Prostate gland (tissue), 2 donors: ENCODE measurements at regions not wholly inside any gene's neighbourhood (a gene's known extent, or its start where the extent isn't known, plus 50 kb on each side); places are given as distances from the start of the nearest gene placed in this dataset.

ENCODE experiments used
- DNase-seq: peaks from one replicate; pipeline ENCODE4 v3.0.0-alpha.2; 2019; ENCODE audit warnings: low spot score
- H3K27ac ChIP-seq, 2 donors: fragments of 200-600 bp; sonication (generic); 2 replicates each; pipeline ENCODE4 v1.5.1; 2017 to 2019
- H3K27me3 ChIP-seq: fragments of 200-600 bp; sonication (generic); replicated peaks from 2 replicates; pipeline ENCODE4 v1.5.1; 2019; ENCODE audit not compliant: insufficient read depth
- H3K36me3 ChIP-seq, 2 donors: fragments of 200-600 bp; sonication (generic); 1 replicate in 1 of 2; 2 replicates in 1 of 2; pipeline versions ENCODE4 v1.5.1 to v1.8.1; 2017 to 2019
- H3K4me1 ChIP-seq: fragments of 200-600 bp; sonication (generic); replicated peaks from 2 replicates; pipeline ENCODE4 v1.5.1; 2019
- H3K4me3 ChIP-seq, 2 donors: fragments of 200-600 bp; sonication (generic); 2 replicates each; pipeline ENCODE4 v1.5.1; 2017 to 2019
- H3K9me3 ChIP-seq: fragments of 200-600 bp; sonication (generic); 2 replicates; pipeline ENCODE4 v1.5.1; 2017
- POLR2A ChIP-seq: fragments of 450-650 bp; IDR thresholded peaks from one replicate; pipeline ENCODE4 v1.6.1; 2016; ENCODE audit warnings: antibody characterized with exemption, mild to moderate bottlenecking
- POLR2AphosphoS5 ChIP-seq: sonication (generic); formaldehyde crosslinking; IDR thresholded peaks from one replicate; pipeline ENCODE4 v1.6.1; 2017; ENCODE audit warnings: antibody characterized with exemption
- WGBS: methylation state at CpG from one replicate; pipeline ENCODE4 v1.1.5; 2018; 5-methylcytosine and 5-hydroxymethylcytosine counted together
- intact Hi-C: fragments of 100-400 bp; cut with DNase I; formaldehyde crosslinking; loops from one replicate; pipeline ENCODE4 v1.14.2; 2022
- TF ChIP-seq, protein P1 (sequence below), 4 experiments: fragments of 200-600 bp in 2 of 4; fragments of 450-650 bp in 2 of 4; sonication (generic) in 2 of 4; IDR thresholded peaks; 1 replicate in 3 of 4; 2 replicates in 1 of 4; pipeline ENCODE4 v1.5.1; 2016 to 2019; ENCODE audit warnings: antibody characterized with exemption in 4 of 4, mild to moderate bottlenecking in 2 of 4, moderate library complexity in 2 of 4

DNA sequence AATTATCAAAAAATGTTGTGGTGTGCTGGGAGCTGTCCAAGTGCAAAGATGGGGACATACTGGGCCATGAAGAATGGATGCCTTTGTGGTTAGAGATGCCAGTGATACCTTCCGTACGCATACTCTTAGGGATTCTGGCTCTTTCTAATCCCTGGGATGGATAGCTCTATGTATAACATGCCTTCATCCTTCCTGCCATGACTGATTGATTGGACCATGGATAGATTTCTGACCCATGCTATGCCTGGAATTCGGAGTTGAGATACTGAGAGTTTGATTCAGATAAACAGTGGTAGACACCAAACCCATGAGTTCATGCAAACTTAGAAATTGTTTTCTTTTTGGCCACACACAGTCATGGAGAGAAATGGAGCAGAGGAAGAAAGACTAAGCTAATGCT lies 147.2 kb upstream of the WDFY3 start:
- no peak overlapping the region for H3K4me3 ChIP-seq
- intact Hi-C loops: no loop called here
- 96% methylated on average over 3 of the region's 3 CpGs for WGBS
- H3K36me3 ChIP-seq: no peaks in the 10 kb centered on the region
- no peak overlapping the region for H3K27ac ChIP-seq
- TF ChIP-seq, protein P1, sequence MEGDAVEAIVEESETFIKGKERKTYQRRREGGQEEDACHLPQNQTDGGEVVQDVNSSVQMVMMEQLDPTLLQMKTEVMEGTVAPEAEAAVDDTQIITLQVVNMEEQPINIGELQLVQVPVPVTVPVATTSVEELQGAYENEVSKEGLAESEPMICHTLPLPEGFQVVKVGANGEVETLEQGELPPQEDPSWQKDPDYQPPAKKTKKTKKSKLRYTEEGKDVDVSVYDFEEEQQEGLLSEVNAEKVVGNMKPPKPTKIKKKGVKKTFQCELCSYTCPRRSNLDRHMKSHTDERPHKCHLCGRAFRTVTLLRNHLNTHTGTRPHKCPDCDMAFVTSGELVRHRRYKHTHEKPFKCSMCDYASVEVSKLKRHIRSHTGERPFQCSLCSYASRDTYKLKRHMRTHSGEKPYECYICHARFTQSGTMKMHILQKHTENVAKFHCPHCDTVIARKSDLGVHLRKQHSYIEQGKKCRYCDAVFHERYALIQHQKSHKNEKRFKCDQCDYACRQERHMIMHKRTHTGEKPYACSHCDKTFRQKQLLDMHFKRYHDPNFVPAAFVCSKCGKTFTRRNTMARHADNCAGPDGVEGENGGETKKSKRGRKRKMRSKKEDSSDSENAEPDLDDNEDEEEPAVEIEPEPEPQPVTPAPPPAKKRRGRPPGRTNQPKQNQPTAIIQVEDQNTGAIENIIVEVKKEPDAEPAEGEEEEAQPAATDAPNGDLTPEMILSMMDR (IDR thresholded peaks at IDR 0.05): no peak
- TF ChIP-seq POLR2AphosphoS5: no peak
- no peak for TF ChIP-seq POLR2A
- DNase-seq: no peak
- H3K4me1 ChIP-seq: no peaks in the 10 kb centered on the region
- no peaks in the 10 kb centered on the region for H3K9me3 ChIP-seq
- H3K27me3 ChIP-seq: no peaks in the 10 kb centered on the region

DNA sequence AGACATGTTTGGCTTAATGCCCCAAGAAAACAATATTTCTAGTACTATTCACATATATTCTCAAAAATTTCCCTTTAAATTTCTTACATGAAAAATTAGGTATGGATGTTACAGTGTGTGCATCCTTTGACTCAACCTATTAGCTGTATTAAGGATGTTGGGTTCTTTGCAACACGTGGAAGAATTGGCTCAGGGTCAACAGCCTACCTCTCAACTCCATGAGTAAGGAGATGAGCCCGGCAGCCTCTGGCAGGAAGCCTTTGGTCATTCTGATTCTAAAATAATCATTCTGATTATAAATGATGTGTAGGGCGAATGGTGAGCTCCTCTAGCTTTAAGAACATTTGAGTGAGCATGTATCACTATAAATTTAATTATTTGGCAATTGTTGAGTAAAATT lies 148.0 kb upstream of the WDFY3 start:
- WGBS: 66% methylated on average over 3 of the region's 3 CpGs
- no peak for DNase-seq

DNA sequence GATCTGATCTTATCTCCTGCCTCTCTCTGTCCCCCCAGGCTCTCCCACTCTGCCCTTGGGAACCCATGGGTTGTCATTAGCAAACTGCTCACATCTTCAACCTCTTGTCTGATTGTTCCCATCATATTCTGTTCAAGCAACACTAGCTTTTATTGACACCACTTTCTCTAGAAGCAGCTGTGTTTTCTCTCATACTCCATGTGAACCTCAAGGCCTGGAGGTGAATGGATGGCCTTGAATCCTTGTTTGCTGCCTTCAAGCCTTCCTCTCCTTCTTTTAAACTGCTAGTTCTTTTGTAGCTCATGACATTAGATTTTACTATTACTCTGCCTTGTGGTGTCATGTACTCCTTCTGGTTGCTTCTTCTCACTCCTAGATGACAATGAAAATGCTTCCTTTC lies 149.5 kb upstream of the WDFY3 start:
- H3K27me3 ChIP-seq: no peaks in the 10 kb centered on the region
- TF ChIP-seq POLR2A (no peak), POLR2AphosphoS5 (no peak)
- TF ChIP-seq, protein P1 (IDR thresholded peaks at IDR 0.05): no peak
- H3K4me3 ChIP-seq: no peak overlapping the region
- H3K9me3 ChIP-seq: no peaks in the 10 kb centered on the region
- no peak for DNase-seq
- intact Hi-C loops: no loop called here
- no peaks in the 10 kb centered on the region for H3K4me1 ChIP-seq
- no peaks in the 10 kb centered on the region for H3K36me3 ChIP-seq
- H3K27ac ChIP-seq: no peak overlapping the region

More for the DNA sequence above, 148.0 kb upstream of the WDFY3 start:
- intact Hi-C loops: no loop called here
- H3K27ac ChIP-seq: no peak overlapping the region
- TF ChIP-seq, protein P1 (IDR thresholded peaks at IDR 0.05): no peak
- TF ChIP-seq POLR2A (no peak), POLR2AphosphoS5 (no peak)
- no peaks in the 10 kb centered on the region for H3K36me3 ChIP-seq
- H3K4me3 ChIP-seq: no peak overlapping the region
- no peaks in the 10 kb centered on the region for H3K27me3 ChIP-seq
- H3K9me3 ChIP-seq: no peaks in the 10 kb centered on the region
- H3K4me1 ChIP-seq: no peaks in the 10 kb centered on the region

DNA sequence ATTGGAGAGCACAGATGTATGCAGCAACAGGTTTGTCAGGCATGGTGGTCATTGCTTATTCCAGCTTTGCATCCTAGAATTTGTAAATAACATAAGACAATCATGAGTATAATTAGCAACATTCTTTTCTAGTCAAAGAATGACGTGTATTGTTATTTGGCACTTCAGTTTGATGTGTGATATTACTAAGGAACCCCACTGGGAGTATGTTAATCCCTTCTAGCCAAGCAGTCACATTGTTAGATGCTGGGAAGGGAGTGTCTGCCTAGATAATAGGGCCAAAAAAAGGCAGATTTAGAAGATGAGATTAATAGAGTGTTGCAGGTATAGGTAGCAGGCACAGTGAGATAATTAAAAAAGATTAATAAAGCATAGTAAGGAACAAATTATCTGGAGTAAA lies 159.2 kb upstream of the WDFY3 start:
- intact Hi-C loops: no loop called here
- no peaks in the 10 kb centered on the region for H3K27me3 ChIP-seq
- no peak overlapping the region for H3K4me3 ChIP-seq
- H3K4me1 ChIP-seq: no peaks in the 10 kb centered on the region
- no peaks in the 10 kb centered on the region for H3K9me3 ChIP-seq
- no peaks in the 10 kb centered on the region for H3K36me3 ChIP-seq
- TF ChIP-seq POLR2AphosphoS5: no peak
- TF ChIP-seq POLR2A: no peak
- TF ChIP-seq, protein P1 (IDR thresholded peaks at IDR 0.05): no peak
- WGBS: 60% methylated on average over 1 of the region's 1 CpG
- DNase-seq: no peak
- H3K27ac ChIP-seq: no peak overlapping the region

DNA sequence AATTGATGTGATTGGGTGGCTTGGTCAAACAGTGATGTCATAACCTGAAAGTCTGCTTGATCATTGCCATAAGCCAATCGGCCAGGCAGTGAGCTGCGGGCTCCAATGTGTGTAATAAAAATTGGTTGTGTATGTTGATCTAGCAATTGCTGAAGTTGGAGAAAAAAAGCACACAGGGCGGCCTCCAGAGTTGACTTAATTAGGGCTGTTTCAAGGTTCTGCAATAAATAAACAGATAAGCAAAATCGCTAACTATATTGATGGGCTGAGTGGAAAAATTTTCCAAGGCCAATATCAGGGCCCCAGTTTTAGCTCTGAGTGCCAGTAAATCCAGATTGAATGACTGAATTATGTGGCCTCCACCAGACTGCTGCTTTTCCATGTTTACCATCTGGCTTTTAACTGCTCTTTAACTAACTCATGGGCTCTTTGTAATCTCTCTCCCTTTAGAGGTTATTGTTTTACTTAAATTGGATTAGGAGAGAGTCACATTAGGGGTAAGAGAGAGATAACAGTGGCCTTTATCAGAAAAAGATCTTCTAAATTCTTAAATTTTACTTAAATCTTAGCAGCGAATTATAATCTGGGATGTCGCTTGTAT lies 160.6 kb upstream of the WDFY3 start:
- WGBS: 86% methylated on average over 6 of the region's 6 CpGs
- Histone ChIP-seq H3K36me3 (no peaks in the 10 kb centered on the region), H3K9me3 (no peaks in the 10 kb centered on the region), H3K4me3 (no peak overlapping the region), H3K27me3 (no peaks in the 10 kb centered on the region), H3K4me1 (no peaks in the 10 kb centered on the region), H3K27ac (no peak overlapping the region)
- TF ChIP-seq POLR2A (no peak), POLR2AphosphoS5 (no peak)
- TF ChIP-seq, protein P1 (IDR thresholded peaks at IDR 0.05): no peak
- intact Hi-C loops: no loop called here
- no peak for DNase-seq
